ENCODE measurements at regions not wholly inside any gene's neighbourhood (a gene's known extent, or its start where the extent isn't known, plus 50 kb on each side); places are given as distances from the start of the nearest gene placed in this dataset.
A peak's percentile ranks its signal among the peaks of the same experiment; 100 is the strongest.
"Not testable (repeated sequence)": the region's sequence is repeated elsewhere in the genome, so short reads cannot be mapped to it uniquely, and the experiment has no call there.

- TF ChIP-seq, protein P1, sequence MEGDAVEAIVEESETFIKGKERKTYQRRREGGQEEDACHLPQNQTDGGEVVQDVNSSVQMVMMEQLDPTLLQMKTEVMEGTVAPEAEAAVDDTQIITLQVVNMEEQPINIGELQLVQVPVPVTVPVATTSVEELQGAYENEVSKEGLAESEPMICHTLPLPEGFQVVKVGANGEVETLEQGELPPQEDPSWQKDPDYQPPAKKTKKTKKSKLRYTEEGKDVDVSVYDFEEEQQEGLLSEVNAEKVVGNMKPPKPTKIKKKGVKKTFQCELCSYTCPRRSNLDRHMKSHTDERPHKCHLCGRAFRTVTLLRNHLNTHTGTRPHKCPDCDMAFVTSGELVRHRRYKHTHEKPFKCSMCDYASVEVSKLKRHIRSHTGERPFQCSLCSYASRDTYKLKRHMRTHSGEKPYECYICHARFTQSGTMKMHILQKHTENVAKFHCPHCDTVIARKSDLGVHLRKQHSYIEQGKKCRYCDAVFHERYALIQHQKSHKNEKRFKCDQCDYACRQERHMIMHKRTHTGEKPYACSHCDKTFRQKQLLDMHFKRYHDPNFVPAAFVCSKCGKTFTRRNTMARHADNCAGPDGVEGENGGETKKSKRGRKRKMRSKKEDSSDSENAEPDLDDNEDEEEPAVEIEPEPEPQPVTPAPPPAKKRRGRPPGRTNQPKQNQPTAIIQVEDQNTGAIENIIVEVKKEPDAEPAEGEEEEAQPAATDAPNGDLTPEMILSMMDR (IDR thresholded peaks at IDR 0.05): no peak
- Histone ChIP-seq H3K36me3 (no peaks in the 10 kb centered on the region), H3K4me1 (no peaks in the 10 kb centered on the region), H3K27ac (no peak overlapping the region), H3K27me3 (no peaks in the 10 kb centered on the region), H3K4me3 (no peak overlapping the region), H3K9me3 (peaks cover 0 to 12% of the 10 kb centered on the region in 2 donors)
- intact Hi-C loops (cut with DNase I): no loop called here
- DNase-seq: no peak
- no peak for ATAC-seq
Measured at GRCh38 chr7:57638666-57639065, 188.7 kb downstream of the ZNF716 start.

GRCh38 chr7:57641521-57642067, 191.6 kb downstream of the ZNF716 start:
- H3K4me3 ChIP-seq: no peak overlapping the region
- no peaks in the 10 kb centered on the region for H3K36me3 ChIP-seq
- no peaks in the 10 kb centered on the region for H3K27me3 ChIP-seq
- H3K9me3 ChIP-seq: peaks cover 0 to 36% of the 10 kb centered on the region in 2 donors
- ATAC-seq: no peak
- no peak for DNase-seq
- no peaks in the 10 kb centered on the region for H3K4me1 ChIP-seq
- no peak overlapping the region for H3K27ac ChIP-seq
- intact Hi-C loops (cut with DNase I): no loop called here
- TF ChIP-seq, protein P1 (IDR thresholded peaks at IDR 0.05): no peak

- H3K9me3 ChIP-seq: peaks cover 0 to 45% of the 10 kb centered on the region in 2 donors
- no peak overlapping the region for H3K27ac ChIP-seq
- intact Hi-C loops (cut with DNase I): no loop called here
- no peaks in the 10 kb centered on the region for H3K36me3 ChIP-seq
- TF ChIP-seq, protein P1 (IDR thresholded peaks at IDR 0.05): no peak
- no peak overlapping the region for H3K4me3 ChIP-seq
- DNase-seq (peak in 1 of 4 donors; percentile 51), ATAC-seq (no peak)
- H3K27me3 ChIP-seq: no peaks in the 10 kb centered on the region
- no peaks in the 10 kb centered on the region for H3K4me1 ChIP-seq
Measured at GRCh38 chr7:57642730-57643129, 192.8 kb downstream of the ZNF716 start.

DNA sequence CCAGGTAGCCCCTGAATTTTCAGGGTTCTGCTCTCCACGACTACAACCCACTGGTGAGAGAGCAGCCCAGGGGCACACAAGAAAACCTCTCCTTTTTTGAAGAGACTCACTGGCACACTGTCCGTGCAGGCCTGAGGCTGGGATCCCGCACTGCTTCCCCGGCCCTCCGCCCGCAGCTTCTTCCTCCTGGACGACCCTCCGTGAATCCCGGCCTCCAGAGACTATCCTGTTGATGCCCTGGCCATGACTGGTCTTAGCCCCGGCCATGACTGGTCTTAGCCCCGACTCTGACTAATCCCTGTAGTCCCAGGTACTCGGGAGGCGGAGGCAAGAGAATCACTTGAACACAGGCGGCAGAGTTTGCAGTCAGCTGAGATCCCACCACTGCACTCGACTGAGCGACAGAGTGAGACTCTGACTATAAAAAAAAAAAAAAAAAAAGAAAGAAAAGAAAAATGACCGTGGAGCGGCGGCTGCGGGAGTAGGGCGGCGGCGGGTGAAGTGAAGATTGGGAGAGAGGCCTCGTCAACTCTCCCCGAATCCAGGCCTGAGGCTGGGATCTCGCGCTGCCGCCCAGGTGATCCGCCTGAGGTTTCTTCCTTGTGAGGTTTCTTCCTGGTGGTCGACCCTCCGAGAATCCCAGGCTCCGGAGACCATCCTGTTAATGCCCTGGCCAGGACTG, 196.4 kb downstream of the ZNF716 start:
- H3K9me3 ChIP-seq: peaks cover 0 to 65% of the 10 kb centered on the region in 2 donors
- TF ChIP-seq, protein P1 (IDR thresholded peaks at IDR 0.05): no peak
- no peak overlapping the region for H3K27ac ChIP-seq
- intact Hi-C loops (cut with DNase I): no loop called here
- H3K4me1 ChIP-seq: no peaks in the 10 kb centered on the region
- ATAC-seq (no peak), DNase-seq (peak in 1 of 4 donors; percentile 48)
- H3K27me3 ChIP-seq: no peaks in the 10 kb centered on the region
- no peaks in the 10 kb centered on the region for H3K36me3 ChIP-seq
- no peak overlapping the region for H3K4me3 ChIP-seq

- Histone ChIP-seq H3K4me1 (no peaks in the 10 kb centered on the region), H3K27me3 (no peaks in the 10 kb centered on the region), H3K4me3 (no peak overlapping the region), H3K9me3 (peaks cover 0 to 70% of the 10 kb centered on the region in 2 donors), H3K27ac (no peak overlapping the region), H3K36me3 (no peaks in the 10 kb centered on the region)
- intact Hi-C loops (cut with DNase I): no loop called here
- TF ChIP-seq, protein P1 (IDR thresholded peaks at IDR 0.05): no peak
- DNase-seq (peak in 1 of 4 donors; percentile 64), ATAC-seq (no peak)
Measured at GRCh38 chr7:57646901-57647246, 196.9 kb downstream of the ZNF716 start.

DNA sequence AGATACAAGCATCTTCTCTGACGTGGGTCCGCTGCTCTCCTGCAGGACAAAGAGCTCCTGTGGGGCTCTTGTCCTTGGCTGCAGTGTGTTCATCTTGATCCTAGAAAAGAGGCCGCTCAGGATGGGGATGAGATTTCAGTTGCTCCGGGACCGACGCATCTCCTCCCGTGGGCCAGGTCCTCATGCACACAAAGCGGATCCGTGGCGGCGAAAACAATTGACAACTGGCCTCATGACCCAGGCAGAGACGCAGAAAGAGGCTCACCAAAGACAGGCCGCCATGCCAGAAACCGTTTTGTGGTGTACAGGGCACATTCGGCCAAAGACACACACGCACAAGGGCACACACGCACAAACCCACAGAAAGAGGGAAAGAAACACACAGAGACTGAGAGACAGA, 200.4 kb downstream of the ZNF716 start:
- ATAC-seq; H3K4me3 ChIP-seq; intact Hi-C loops (cut with DNase I); H3K4me1 ChIP-seq; H3K27me3 ChIP-seq; H3K36me3 ChIP-seq; H3K27ac ChIP-seq: not testable (repeated sequence)
- peak in 1 of 4 donors; percentile 45 for DNase-seq
- H3K9me3 ChIP-seq: peaks cover 0 to 82% of the 10 kb centered on the region in 2 donors

Measured in left lung (tissue), 4 donors.